ENCODE measurements at regions not wholly inside any gene's neighbourhood (a gene's known extent, or its start where the extent isn't known, plus 50 kb on each side); places are given as distances from the start of the nearest gene placed in this dataset.
A peak's percentile ranks its signal among the peaks of the same experiment; 100 is the strongest.

DNA sequence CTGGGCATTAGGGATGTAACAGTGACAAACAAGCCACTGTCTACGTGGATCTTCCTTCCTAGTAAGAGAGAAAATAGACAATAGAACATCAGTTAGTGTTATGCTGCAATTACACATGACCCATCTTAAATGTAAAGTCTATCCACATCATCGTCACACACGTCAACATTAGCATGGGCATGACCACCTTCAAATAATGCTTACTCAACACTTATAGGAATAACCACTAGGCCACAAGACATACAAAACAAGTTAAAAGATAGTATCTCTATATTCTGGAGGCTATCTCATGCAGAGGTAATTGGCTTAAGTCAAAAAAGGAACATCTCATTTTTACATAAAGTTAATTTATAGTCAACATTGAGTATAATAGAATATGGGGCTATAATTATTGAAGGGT is 156.5 kb downstream of the MOXD1 start:
- DNase-seq: no peak

GRCh38 chr6:132236744-132237143 is 164.5 kb downstream of the MOXD1 start:
- DNase-seq: no peak

GRCh38 chr6:132236281-132236680 is 165.0 kb downstream of the MOXD1 start:
- no peak for DNase-seq

DNA sequence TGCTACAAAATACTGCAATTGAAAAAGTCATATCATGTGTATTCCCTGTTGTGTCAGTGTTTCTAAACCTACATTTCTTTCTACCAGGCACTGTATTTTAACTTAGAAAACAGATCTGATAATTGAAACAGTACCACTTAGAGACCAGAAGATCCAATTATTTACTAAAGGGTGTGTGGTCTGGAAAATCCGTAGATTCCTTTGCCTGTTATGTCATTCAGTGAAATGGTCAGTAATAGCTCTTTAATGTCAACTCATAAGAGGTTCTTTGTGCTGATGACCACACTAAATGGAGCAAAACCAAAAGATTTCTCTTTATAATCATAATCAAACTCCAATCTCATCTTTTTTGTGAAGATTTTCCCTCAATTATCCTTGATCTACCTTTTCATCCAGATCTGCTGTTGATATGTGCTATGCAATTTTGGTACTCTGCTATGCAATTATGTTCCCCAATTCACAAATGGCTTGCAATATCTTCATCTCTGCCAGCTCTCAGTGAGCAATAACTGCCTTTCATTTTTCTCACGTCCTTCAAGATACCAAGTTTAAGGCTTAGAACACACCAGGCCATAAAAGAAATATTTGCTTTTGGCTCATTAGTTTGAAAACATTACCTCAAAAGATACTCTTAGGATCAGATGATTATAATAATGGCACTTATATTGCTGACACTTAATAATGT is 165.5 kb downstream of the MOXD1 start:
- DNase-seq: no peak

DNA sequence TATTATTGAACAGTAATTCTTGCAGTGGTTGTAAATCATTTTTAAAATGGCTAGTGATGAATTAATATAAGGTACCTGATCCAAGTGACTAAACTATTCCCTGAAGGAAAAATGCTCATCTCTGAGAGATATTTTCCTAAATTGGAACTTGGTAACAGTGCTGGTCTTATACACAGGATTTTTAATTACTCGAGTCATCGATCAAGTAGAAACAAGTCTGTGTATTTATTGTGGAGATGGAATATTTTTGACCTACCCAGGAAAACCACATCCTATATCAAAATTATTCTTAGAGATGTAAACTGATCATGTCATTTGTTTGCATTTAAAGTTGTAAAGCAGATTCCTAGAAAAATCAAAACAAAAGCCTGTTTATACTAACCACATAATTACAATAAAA is 166.9 kb downstream of the MOXD1 start:
- DNase-seq: no peak

DNA sequence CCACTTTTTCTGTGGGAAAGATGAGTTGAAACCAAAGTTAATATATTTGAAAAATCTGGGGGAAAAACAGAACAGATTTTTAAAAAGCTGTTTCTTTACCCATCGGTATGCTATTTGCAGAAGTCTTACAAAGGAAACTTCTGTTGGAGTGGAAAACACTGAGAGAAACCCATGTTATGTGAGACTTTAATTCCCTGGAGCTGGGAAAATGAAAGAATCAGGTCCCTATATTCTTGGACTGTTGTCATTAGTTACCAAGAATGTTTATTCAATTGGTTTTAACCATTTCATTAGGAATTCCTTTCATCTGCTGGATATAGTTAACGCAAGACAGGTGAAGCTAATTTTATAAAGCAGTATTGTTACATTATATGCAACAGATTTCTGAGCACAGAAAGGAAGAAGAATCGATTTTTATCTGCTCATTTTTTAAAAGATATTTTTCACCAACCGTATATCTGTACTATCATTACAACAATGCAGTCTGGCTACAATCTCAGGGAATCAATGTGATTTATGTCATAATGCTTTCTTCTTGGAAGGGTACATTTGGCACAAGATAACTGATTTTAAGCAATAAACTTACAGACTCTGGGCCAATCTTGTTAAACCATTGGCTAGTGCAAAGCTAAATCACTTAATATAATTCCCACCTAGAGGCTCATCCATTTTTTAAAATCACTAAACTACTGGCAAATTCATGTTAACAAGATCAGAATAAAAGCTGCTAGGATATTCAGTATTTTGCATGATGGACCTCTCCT is 170.0 kb downstream of the MOXD1 start:
- DNase-seq: no peak

- no peak for DNase-seq
These were observed 172.4 kb downstream of the MOXD1 start for GRCh38 chr6:132228894-132229293.

DNA sequence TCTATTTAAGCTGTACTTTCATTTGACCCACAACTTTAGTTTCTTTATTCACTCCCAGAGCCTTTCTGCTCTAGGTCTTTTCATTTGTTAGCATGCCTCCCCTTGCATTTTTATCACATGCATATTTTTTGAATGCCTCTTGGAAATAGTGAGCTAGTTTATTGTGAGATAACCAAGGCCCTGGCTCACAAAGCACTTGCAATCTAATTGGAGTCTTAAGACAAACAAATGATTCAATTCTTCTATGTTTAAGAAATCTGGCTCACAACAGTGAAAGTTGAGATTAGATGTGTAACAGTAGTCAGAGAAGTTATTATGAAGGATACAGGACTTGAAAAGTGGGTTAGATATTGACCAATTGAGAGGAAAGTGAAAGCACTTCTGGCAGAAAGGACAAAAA is 173.4 kb downstream of the MOXD1 start:
- DNase-seq: no peak

- DNase-seq: no peak
These were observed 176.3 kb downstream of the MOXD1 start for GRCh38 chr6:132224943-132225342.

DNA sequence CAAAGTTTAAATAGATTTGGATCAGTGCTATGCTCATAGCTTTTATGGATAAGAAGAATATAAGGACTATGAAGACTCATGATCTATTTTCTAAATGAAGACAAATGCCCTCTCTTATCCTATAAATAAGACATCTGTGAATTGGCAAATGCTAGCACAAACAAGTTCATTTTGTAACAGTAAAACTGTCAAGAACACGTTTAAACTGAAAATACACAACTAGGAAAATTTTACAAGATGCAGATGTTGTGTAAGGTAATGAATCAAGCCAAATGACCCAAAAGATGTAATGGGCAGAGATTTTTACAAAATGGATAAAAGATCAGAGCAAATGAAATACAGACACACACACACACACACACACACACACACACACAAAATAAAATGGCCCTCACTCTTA is 180.5 kb downstream of the MOXD1 start:
- DNase-seq: no peak

DNA sequence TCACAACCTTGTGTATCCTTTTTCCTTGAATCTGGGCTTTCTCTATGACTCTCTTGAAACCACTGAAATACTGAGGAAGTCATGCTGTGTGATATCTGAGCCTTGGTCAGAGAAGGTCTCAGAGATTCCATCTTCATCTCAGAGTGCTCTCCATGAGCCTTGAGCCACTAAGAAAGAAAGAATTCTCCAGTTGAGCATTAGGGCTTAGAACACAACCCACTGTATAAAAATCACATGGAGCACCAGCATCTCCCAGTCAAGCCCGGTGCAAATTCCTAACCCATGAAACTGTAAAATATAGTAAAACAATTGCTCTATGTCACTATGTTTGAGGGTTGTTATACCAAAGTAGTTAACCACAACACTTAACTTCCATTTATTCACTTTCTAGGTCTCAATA is 181.4 kb downstream of the MOXD1 start:
- no peak for DNase-seq

GRCh38 chr6:132218059-132218696 is 183.1 kb downstream of the MOXD1 start:
- DNase-seq: peak; percentile 52

DNA sequence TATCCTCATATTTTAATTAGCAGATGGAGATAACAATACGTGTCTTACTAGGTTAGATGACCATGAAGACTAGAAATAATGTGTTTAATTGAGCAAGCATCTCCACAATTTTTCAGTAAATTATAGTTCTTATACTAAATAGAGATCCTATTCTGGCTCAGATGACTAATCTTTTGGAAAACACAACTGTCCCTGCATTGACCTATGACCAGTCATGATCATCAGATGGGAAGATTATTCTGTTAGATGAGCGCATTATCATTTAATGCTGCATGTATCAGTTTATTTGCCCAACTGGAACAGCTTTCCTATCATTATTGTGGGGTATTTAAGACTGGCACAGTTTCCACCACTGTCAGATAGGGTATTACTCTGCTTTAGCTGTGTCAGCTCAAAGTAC is 185.5 kb downstream of the MOXD1 start:
- DNase-seq: no peak

DNA sequence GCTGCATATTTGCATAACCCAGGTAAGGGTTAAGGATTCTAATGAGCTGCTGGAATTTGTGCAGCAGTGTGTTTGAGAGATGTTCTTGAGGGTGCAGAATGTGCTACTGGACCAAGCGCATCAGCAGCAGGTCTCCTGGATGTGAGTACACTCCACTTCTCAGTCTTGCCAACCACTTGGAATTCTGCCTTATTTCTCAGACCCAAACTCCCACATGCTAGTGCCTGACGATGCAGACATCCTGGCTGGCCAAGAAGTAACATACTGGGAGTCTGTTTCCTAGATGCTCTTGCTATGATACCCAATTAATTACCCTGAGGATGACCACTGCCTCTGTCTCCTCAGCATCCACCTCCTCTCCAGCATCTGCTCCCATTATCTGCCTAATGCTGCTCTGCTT is 186.6 kb downstream of the MOXD1 start:
- DNase-seq: no peak

DNA sequence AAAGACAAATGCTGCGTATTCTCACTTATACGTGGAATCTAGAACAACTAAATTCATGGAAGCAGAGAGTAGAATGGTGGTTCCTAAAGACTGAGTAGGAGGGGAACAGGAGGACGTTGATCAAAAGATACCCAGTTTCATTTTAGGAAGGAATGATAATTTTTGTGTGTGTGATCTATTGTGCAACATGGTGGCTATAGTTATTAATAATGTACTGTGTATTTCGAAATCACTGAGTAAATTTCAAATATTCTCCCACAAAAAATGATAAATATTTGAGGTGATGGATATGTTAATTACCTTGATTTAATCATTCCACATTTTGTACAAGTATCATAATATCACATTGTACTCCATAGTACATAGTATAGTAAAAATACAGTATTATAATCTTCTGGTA is 187.5 kb downstream of the MOXD1 start:
- no peak for DNase-seq

DNA sequence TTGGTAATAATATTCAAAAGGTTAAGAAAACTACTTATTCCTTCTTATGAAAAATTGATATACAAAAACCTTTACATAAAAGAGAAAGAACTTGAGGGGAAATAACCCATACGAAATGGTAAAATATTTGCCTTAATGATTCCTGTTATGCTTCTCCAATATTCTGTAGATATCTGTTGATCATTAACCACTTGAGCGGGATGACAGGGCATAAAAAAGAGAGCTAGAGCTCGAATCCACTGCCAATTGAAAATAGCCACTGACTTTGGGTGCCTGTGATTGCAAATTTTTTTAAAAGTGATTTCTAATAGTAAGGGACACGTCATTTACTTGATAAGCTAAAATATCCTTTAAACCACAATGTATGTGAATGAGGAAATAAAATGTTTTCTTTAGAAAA is 188.1 kb downstream of the MOXD1 start:
- no peak for DNase-seq

DNA sequence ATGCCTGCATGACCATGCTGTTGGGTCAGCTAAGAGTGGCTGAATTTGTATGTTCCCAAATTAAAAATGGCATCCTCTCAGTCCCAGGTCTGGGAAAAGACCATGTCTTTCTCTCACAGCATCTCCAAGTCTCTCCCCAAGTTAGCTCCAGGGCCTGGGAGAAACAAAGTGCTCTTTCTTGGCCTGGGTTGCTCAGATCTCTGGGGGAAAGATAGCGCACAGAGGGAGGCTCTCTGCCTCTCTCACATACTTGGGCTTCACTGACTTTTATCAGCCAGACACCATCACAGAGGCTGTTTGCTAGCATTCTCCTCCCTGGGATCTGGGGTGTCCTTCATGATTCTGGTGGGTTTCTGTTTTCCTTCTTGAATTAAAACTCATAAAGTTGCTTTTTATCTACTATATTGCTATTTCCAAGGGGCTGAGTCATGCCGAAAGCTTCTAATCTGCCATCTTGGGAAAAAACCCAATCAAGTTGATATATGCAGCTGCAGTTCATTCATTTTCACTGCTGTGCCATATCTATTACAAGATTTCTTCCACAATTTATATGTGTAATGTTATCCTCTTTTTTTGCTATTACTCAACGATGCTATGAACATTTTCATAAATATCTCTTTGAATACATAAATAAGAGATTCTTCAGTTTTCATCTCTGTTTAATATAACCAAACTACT is 190.2 kb downstream of the MOXD1 start:
- DNase-seq: no peak

- no peak for DNase-seq
These were observed 191.9 kb downstream of the MOXD1 start for GRCh38 chr6:132209351-132209750.

DNA sequence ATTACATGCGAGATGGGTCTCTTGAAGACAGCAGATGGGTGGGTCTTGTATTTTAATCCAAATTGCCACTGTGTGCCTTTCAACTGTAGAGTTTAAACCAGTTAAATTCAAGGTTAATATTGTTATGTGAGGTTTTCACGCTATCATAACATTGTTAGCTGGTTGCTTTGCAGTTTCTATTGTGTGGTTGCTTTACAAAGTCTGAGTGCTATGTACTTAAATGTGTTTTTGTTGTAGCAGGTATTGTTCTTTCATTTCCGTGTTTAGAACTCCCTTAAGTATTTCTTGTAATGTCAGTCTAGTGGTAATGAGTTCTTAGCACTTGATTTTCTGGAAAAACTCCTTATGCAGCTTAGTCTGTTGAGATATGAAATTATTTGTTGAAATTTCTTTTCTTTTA is 193.3 kb downstream of the MOXD1 start:
- DNase-seq: no peak

- no peak for DNase-seq
These were observed 195.3 kb downstream of the MOXD1 start for GRCh38 chr6:132205946-132206345.

DNA sequence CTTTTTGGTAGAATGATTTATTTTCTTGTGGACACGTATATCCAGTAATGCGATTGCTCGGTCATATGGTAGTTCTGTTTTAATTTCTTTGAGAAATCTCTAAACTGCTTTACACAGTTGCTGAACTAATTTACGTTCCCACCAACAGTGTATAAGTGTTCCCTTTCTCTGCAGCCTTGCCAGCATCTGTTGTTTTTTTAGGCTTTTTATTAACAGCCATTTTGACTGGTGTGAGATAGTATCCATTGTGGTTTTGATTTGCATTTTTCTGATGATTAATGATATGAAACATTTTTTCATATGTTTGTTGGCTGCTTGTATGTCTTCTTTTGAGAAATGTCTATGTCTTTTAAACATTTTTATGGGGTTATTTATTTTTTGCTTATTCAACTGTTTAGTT is 196.7 kb downstream of the MOXD1 start:
- DNase-seq: no peak

DNA sequence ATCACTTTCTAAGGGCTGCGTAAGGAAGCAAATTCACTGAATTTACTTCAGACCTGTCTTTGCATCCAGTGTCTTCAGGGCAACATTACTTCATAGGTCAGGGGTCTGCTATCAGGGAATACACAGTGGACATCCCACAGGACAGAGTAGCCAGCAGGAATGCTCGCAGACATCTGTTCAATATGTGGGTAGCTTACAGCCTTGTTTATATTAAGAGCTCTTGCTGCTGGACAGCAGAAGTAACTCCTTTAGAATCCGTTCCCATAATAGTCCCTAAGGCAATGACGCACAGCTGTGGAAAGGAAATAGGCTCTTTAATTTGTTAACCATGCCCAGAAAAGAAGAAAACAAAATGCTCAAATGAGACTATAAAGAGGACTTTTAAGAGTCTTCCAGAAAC is 198.7 kb downstream of the MOXD1 start:
- DNase-seq: no peak

DNA sequence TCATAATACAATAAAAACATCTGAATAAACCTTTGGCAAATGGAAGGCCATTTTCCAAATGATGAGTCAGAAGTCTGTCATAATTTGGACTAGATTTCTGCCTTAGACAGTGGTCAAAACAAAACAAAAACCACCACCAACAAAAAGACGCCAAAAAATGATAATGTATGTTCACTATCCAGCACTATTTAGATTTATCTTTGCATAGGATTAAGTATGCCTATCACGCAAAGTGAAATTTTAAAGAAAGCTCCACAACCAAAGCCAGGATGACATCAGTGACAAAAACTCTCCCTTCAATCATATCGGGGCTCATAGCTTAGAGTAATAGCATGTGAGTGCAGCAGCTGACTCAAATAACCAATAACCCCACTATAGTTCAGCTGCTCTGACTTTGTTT is 201.9 kb downstream of the MOXD1 start:
- DNase-seq: no peak

GRCh38 chr6:132198896-132199295 is 202.4 kb downstream of the MOXD1 start:
- DNase-seq: no peak

All from hematopoietic multipotent progenitor cell treated with erythropoietin and hydrocortisone succinate and interleukin-3 and kit ligand, for 4 days (in vitro differentiated cells).